T-helper 2 cell treated with Interferon-gamma antibody and Interleukin-4, amounts not matched to agents 5 μg/mL and 100 μg/mL, for 36 hours (primary cell): ENCODE measurements at regions not wholly inside any gene's neighbourhood (a gene's known extent, or its start where the extent isn't known, plus 50 kb on each side); places are given as distances from the start of the nearest gene placed in this dataset.
"Not testable (repeated sequence)": the region's sequence is repeated elsewhere in the genome, so short reads cannot be mapped to it uniquely, and the experiment has no call there.

Experiments
- DNase-seq: peaks from one replicate; pipeline ENCODE4 v3.0.0; 2021; ENCODE audit warnings: low spot score
- H3K27ac Mint-ChIP-seq: one replicate; pipeline ENCODE4 v1.8.0; 2021; ENCODE audit warnings: mild to moderate bottlenecking, mixed read lengths
- H3K27me3 Mint-ChIP-seq: one replicate; pipeline ENCODE4 v1.8.0; 2021; ENCODE audit warnings: low read depth, mixed read lengths
- H3K36me3 Mint-ChIP-seq: one replicate; pipeline ENCODE4 v1.8.0; 2021; ENCODE audit warnings: low read depth, mixed read lengths
- H3K4me1 Mint-ChIP-seq: one replicate; pipeline ENCODE4 v1.8.0; 2021; ENCODE audit warnings: low read depth, mixed read lengths
- H3K4me3 Mint-ChIP-seq: one replicate; pipeline ENCODE4 v1.8.0; 2022; ENCODE audit warnings: mild to moderate bottlenecking, moderate library complexity, mixed read lengths
- H3K9me3 Mint-ChIP-seq: one replicate; pipeline ENCODE4 v1.8.0; 2021; ENCODE audit warnings: mixed read lengths

GRCh38 chr2:87174454-87174853 lies 152.8 kb upstream of the PLGLB1 start:
- H3K27ac Mint-ChIP-seq, H3K27me3 Mint-ChIP-seq, H3K4me1 Mint-ChIP-seq, H3K36me3 Mint-ChIP-seq, H3K9me3 Mint-ChIP-seq, H3K4me3 Mint-ChIP-seq, DNase-seq: not testable (repeated sequence)

GRCh38 chr2:87183373-87183772 lies 161.7 kb upstream of the PLGLB1 start:
- DNase-seq, H3K4me1 Mint-ChIP-seq, H3K9me3 Mint-ChIP-seq, H3K36me3 Mint-ChIP-seq, H3K27me3 Mint-ChIP-seq, H3K27ac Mint-ChIP-seq, H3K4me3 Mint-ChIP-seq: not testable (repeated sequence)

GRCh38 chr2:87184260-87184659 lies 162.6 kb upstream of the PLGLB1 start:
- not testable (repeated sequence) for H3K4me1 Mint-ChIP-seq, H3K4me3 Mint-ChIP-seq, H3K27me3 Mint-ChIP-seq, H3K36me3 Mint-ChIP-seq, H3K9me3 Mint-ChIP-seq, H3K27ac Mint-ChIP-seq, DNase-seq

- H3K36me3 Mint-ChIP-seq, H3K4me1 Mint-ChIP-seq, H3K27ac Mint-ChIP-seq, H3K27me3 Mint-ChIP-seq, DNase-seq, H3K4me3 Mint-ChIP-seq, H3K9me3 Mint-ChIP-seq: not testable (repeated sequence)
Observed at GRCh38 chr2:87189214-87189613, 167.6 kb upstream of the PLGLB1 start.

- H3K27me3 Mint-ChIP-seq, H3K36me3 Mint-ChIP-seq, H3K4me1 Mint-ChIP-seq, DNase-seq, H3K27ac Mint-ChIP-seq, H3K9me3 Mint-ChIP-seq, H3K4me3 Mint-ChIP-seq: not testable (repeated sequence)
Observed at GRCh38 chr2:87193336-87193735, 171.7 kb upstream of the PLGLB1 start.

- H3K4me1 Mint-ChIP-seq, H3K27me3 Mint-ChIP-seq, H3K36me3 Mint-ChIP-seq, H3K9me3 Mint-ChIP-seq, H3K4me3 Mint-ChIP-seq, H3K27ac Mint-ChIP-seq, DNase-seq: not testable (repeated sequence)
Observed at GRCh38 chr2:87194254-87194999, 172.8 kb upstream of the PLGLB1 start.

GRCh38 chr2:87196720-87197388 lies 175.2 kb upstream of the PLGLB1 start:
- H3K27ac Mint-ChIP-seq, H3K4me1 Mint-ChIP-seq, DNase-seq, H3K36me3 Mint-ChIP-seq, H3K9me3 Mint-ChIP-seq, H3K4me3 Mint-ChIP-seq, H3K27me3 Mint-ChIP-seq: not testable (repeated sequence)

- DNase-seq, H3K27ac Mint-ChIP-seq, H3K27me3 Mint-ChIP-seq, H3K4me1 Mint-ChIP-seq, H3K36me3 Mint-ChIP-seq, H3K4me3 Mint-ChIP-seq, H3K9me3 Mint-ChIP-seq: not testable (repeated sequence)
Observed at GRCh38 chr2:87198422-87198821, 176.8 kb upstream of the PLGLB1 start.

GRCh38 chr2:87199228-87199627 lies 177.6 kb upstream of the PLGLB1 start:
- H3K9me3 Mint-ChIP-seq, H3K36me3 Mint-ChIP-seq, H3K27me3 Mint-ChIP-seq, H3K4me1 Mint-ChIP-seq, H3K27ac Mint-ChIP-seq, DNase-seq, H3K4me3 Mint-ChIP-seq: not testable (repeated sequence)

GRCh38 chr2:87204569-87205147 lies 183.0 kb upstream of the PLGLB1 start:
- peaks cover 12% of the 10 kb centered on the region for H3K9me3 Mint-ChIP-seq
- not testable (repeated sequence) for H3K27me3 Mint-ChIP-seq, H3K36me3 Mint-ChIP-seq, DNase-seq, H3K4me1 Mint-ChIP-seq, H3K4me3 Mint-ChIP-seq, H3K27ac Mint-ChIP-seq

- DNase-seq, H3K36me3 Mint-ChIP-seq, H3K4me3 Mint-ChIP-seq, H3K4me1 Mint-ChIP-seq, H3K27me3 Mint-ChIP-seq, H3K27ac Mint-ChIP-seq, H3K9me3 Mint-ChIP-seq: not testable (repeated sequence)
Observed at GRCh38 chr2:87212938-87213337, 191.3 kb upstream of the PLGLB1 start.

- H3K27ac Mint-ChIP-seq, H3K4me3 Mint-ChIP-seq, DNase-seq, H3K9me3 Mint-ChIP-seq, H3K36me3 Mint-ChIP-seq, H3K4me1 Mint-ChIP-seq: not testable (repeated sequence)
- peaks cover 11% of the 10 kb centered on the region for H3K27me3 Mint-ChIP-seq
Observed at GRCh38 chr2:87217005-87217404, 195.4 kb upstream of the PLGLB1 start.

- H3K4me1 Mint-ChIP-seq, H3K36me3 Mint-ChIP-seq, H3K27ac Mint-ChIP-seq, H3K9me3 Mint-ChIP-seq, H3K4me3 Mint-ChIP-seq: not testable (repeated sequence)
- DNase-seq = peak; percentile 41
- peaks cover 14% of the 10 kb centered on the region for H3K27me3 Mint-ChIP-seq
Observed at GRCh38 chr2:87217741-87218410, 196.2 kb upstream of the PLGLB1 start.

GRCh38 chr2:87220651-87221050 lies 199.0 kb upstream of the PLGLB1 start:
- H3K36me3 Mint-ChIP-seq, DNase-seq, H3K4me1 Mint-ChIP-seq, H3K4me3 Mint-ChIP-seq, H3K27ac Mint-ChIP-seq, H3K9me3 Mint-ChIP-seq: not testable (repeated sequence)
- H3K27me3 Mint-ChIP-seq = peaks cover 18% of the 10 kb centered on the region
